Kidney tubule cell (primary cell): ENCODE measurements at regions not wholly inside any gene's neighbourhood (a gene's known extent, or its start where the extent isn't known, plus 50 kb on each side); places are given as distances from the start of the nearest gene placed in this dataset.

Experiments
- DNase-seq: peaks from one replicate; pipeline ENCODE4 v3.0.0-alpha.2; 2018; ENCODE audit warnings: low spot score

DNA sequence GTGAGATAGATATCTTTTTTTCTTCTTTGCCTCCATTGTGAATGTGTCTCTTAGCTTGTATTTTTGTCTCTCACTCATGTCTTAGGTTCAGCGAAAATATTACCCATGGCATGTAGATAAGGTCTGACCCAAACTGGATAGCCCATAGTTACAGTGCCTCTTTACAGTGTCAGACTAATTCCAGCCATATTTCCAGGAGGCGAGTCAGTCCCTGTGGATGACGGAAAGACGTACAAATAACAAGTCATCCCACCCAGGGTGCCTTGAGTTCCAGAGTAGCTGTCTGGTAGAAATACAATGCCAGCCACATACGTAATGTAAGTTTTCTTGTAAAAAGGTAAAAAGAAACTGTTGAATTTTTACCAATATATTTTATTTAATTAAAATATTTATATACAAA, 157.3 kb downstream of the ZNF281 start:
- no peak for DNase-seq

DNA sequence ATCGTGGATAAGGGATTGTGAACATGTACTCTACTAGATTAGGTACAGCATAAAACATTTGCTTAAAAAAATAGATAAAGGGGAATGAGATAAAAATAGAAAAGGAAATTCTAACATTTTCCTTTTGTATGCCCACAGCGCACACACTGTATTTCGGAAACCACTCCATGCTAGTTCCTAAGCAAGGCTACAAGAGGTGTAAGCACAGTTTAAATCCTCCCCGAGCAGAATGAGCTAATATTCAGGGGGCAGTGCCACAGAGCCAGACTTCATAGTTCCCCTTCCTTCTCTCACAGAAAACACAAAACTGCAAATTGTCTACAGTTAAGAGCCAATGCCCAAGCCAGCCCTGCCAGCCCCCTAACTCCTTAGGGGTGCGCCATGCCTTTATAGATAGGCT, 159.4 kb downstream of the ZNF281 start:
- DNase-seq, result no peak

DNA sequence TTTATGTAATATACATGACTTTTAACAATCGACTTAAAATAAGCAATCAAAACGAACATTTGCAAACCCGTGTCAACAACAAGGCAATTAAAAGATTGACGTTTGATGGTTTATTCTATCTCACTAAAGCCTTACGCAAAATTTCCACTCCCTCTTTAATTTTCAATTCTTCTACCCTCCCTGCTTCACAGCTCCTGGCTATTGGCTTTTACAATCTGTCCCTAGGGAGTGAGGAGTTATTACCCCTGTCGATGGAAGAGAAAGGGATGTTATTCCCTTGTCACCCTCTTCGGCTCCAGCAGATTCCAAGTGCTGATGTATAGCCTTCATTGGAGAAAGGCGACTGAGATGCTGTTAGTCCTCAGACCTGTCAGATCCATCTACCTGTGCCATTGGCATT, 161.3 kb downstream of the ZNF281 start:
- DNase-seq, result no peak

- DNase-seq, result no peak
Measured at GRCh38 chr1:200247518-200247917, 162.3 kb downstream of the ZNF281 start.

DNA sequence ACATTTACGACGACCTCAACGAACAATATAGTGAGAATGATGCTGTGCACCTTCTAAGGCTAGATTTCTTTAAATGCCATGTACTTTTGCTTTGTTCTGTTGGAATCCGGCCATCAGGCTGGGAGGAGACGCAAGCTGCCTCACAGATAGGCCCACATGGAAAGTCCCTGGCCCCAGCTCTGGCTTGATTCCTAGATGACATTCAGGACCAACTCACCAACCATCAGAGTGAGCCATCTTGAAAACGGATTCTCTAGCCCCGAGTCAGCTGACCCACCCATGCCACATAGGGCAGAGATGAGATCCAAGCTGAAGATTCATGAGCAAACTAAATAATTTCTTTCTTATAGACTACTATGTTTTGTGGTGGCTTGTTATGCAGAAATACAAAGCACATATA, 164.4 kb downstream of the ZNF281 start:
- DNase-seq, result peak; percentile 65

DNA sequence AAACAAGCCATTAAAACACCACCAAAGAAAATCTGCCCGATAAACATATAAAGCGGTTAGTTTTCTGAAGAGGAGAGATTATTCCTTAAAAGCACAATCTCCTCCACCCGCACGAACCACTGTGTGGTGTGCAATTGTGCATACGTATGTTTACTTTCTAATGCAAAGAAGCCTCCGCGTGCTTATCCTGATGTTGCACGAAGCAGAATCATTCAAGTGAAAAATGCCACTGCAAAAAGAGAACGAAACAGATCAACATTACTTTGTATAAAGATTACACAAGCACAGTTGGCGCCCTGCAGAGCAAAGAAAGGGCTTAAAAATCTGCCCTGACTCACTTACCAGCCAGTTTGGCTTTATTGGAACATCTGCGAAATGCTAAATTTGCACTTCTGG, 166.8 kb downstream of the ZNF281 start:
- no peak for DNase-seq

DNA sequence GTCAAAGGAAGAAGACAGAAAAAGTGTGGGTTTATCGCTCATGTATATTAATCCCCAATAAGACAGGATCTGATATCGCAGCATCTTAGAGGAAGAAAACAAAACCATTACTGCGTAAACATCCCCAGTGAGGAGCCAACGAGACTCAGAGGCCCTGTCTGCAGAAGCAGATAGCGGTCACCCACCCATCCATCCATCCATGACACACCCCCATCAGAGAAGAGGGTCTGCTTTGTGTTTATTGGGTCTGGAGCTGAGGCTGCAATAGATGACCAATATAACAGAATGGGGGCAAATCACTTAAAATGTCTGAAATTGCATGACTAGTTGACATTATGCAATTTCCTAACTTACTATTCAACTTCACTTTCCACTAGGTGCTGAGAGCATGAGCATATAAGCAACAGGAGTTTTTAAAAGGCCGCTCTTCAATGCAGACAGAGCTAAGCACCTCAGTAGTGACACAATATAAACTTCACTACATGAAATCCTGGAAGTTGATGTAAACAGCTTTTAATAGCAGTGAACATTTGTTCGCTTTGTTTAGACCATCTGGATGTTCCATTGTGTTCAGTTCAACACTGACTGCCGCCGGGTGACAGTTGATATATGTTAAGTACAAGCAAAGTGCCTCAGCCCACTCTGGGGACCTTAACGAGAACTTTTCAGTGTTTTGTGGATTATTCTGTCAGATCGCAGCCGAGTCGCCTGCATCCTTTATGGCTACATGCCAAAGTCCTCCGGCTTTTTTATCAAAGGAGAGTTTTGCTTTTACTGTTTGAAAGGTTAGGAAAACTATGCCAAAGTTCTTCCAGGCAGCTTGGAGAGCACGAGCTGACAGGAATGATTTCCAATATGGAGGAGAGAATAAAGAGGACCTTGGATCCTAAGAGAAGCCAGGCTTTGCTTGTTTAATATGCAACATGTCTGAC, 167.5 kb downstream of the ZNF281 start:
- no peak for DNase-seq

DNA sequence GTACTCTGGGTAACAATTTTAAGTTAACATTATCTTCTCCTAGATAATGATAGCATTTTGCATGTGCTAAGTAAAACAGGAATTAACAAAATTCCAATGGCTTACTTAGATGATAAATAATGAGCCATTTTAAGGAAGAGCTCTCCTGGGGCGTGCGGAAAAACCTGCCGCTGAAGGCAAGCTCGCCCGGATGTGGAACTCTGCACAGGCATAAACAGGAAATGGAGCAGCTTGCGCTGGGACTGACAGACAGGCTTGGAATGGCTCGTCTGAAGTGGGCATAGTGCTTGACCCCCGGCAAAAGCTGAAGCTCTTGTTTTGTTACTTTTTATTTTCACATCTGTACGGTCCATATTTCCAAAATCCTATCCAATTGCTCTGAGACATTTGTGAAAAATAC, 169.2 kb downstream of the ZNF281 start:
- DNase-seq, result no peak

GRCh38 chr1:200238311-200238710, 171.5 kb downstream of the ZNF281 start:
- no peak for DNase-seq

GRCh38 chr1:200237066-200237465, 172.8 kb downstream of the ZNF281 start:
- no peak for DNase-seq

DNA sequence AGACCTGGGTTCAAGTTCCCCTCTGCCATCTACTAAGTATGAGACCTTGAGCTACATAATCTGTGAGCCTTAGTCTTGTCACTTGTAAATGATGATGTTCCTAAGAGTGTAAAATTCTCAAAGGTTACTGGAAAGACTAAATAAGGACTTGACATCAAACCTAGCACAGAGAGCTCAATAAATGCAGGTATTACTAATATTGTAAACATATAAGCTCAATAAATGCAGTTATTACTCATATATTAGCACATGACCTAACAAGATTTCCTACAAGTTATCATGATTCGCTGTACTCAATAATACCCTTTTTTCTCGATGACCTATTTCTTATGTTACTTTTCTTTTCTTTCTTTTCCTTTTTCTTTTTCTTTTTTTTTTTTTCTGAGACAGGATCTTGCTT, 174.9 kb downstream of the ZNF281 start:
- DNase-seq, result no peak

GRCh38 chr1:200233393-200233792, 176.4 kb downstream of the ZNF281 start:
- peak; percentile 42 for DNase-seq

DNA sequence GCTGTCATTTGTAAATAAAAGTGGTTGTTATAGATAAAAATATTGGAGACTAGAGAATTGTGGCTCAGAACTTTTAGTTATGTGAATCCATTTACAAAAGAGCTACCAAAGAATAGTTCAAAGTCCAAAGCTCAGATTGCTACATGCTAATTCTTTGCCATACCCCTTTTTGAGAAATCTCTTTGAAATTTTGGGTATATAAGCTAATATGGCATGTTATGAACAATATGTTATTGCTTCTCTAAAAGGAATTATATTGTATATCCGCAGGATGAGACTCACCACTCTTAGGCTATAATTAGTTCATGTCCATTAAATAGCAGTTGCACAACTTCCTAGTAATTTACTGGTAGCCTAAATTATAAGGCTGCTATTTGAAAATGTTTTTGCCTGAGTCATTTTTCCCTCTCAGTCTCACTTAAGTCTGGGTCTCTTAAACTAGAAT, 178.0 kb downstream of the ZNF281 start:
- DNase-seq, result no peak

DNA sequence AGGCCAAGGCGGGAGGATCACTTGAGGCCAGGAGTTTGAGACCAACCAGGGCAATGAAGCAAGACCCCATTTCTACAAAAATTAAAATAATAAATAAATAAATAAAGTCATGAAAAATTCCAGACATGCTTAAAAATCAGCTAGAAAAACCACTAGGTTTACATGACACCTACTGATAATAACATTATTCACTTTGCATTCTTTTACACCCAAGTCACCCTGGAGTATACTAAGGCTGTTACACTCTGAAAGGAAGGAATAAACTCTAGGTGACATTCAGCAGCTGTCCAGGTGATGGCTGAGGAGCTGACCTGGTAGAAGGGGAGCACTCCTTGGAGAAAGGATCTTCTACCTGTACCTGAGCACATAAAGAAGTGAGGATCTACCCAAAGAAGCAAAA, 179.2 kb downstream of the ZNF281 start:
- DNase-seq, result peak; percentile 13

GRCh38 chr1:200228486-200228885, 181.3 kb downstream of the ZNF281 start:
- no peak for DNase-seq

- DNase-seq, result no peak
Measured at GRCh38 chr1:200228081-200228480, 181.8 kb downstream of the ZNF281 start.
